ENCODE measurements at regions not wholly inside any gene's neighbourhood (a gene's known extent, or its start where the extent isn't known, plus 50 kb on each side); places are given as distances from the start of the nearest gene placed in this dataset.

DNA sequence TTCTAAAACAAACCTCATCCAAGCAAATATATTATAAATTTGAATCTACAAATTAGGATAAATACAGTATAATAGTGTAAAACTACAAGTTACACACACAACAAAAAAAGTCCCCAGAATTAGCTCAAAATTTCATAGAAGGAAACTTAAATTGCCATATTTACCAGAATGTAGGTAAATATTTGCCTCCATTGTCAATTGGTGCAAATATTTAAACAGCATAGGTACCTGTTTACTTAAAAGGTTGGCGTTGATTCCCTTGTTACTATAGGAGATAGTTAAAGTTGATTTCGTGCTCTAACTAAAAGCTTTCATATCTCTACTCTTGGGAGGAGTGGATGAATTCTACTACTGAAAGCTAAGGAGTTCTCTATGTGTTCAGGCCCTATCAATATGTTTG, 111.6 kb upstream of the TENT5A start:
- Histone ChIP-seq H3K27me3 (ENCODE audit: control insufficient read depth in 2 of 2, insufficient read depth in 2 of 2, low read length in 2 of 2) (no peaks in the 10 kb centered on the region), H3K9me3 (replicated peaks; ENCODE audit: control insufficient read depth, insufficient read depth, low read length) (no peaks in the 10 kb centered on the region), H2AFZ (ENCODE audit: low read depth, low read length) (peak overlapping the region; percentile 30), H3K4me3 (replicated peaks in 1 of 3; ENCODE audit: insufficient read depth in 1 of 3, low read depth in 1 of 3, low read length in 3 of 3) (no peak overlapping the region), H3K4me1 (ENCODE audit: control insufficient read depth, extremely low read depth, insufficient read depth, low read length) (peaks cover 27% of the 10 kb centered on the region), H3K79me2 (ENCODE audit: control insufficient read depth, insufficient read depth, low read length) (no peaks in the 10 kb centered on the region), H3K4me2 (ENCODE audit: insufficient read depth, low read length) (peak overlapping the region; percentile 36), H3K9ac (replicated peaks; ENCODE audit: extremely low read depth, insufficient read depth, low read length) (no peak overlapping the region), H3K36me3 (ENCODE audit: control insufficient read depth in 2 of 2, extremely low read depth in 1 of 2, insufficient read depth in 2 of 2, low read length in 2 of 2) (no peaks in the 10 kb centered on the region), H3K9me1 (replicated peaks; ENCODE audit: control insufficient read depth, extremely low read depth, insufficient read depth, low read length) (no peaks in the 10 kb centered on the region), H3K27ac (ENCODE audit: insufficient read depth, low read depth, low read length) (peak overlapping the region; percentile 29), H4K20me1 (replicated peaks; ENCODE audit: control insufficient read depth, extremely low read depth, insufficient read depth, low read length) (no peaks in the 10 kb centered on the region)
- ChIA-PET POLR2A (no interaction called here), CTCF (no interaction called here)
- dilution Hi-C loops (cut with MboI; ENCODE audit: extremely low pct_ligation_motif_present, low sequenced_read_pairs) (no loop called here), intact Hi-C loops (cut with micrococcal nuclease) (loop anchor here (2.0 to 10.0 kb wide), 2 partner anchors 55 to 1409 kb away; no protein-coding TSS in a partner anchor)
- FAIRE-seq: no peak
- BruUV-seq (replicated peaks): no TSS peak
- DNase-seq (ENCODE audit: low read depth, low spot score): no peak
- TF ChIP-seq, protein P1, sequence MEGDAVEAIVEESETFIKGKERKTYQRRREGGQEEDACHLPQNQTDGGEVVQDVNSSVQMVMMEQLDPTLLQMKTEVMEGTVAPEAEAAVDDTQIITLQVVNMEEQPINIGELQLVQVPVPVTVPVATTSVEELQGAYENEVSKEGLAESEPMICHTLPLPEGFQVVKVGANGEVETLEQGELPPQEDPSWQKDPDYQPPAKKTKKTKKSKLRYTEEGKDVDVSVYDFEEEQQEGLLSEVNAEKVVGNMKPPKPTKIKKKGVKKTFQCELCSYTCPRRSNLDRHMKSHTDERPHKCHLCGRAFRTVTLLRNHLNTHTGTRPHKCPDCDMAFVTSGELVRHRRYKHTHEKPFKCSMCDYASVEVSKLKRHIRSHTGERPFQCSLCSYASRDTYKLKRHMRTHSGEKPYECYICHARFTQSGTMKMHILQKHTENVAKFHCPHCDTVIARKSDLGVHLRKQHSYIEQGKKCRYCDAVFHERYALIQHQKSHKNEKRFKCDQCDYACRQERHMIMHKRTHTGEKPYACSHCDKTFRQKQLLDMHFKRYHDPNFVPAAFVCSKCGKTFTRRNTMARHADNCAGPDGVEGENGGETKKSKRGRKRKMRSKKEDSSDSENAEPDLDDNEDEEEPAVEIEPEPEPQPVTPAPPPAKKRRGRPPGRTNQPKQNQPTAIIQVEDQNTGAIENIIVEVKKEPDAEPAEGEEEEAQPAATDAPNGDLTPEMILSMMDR (IDR thresholded peaks at IDR 0.05; ENCODE audit: extremely low read depth in 1 of 2, insufficient read depth in 1 of 2, low read depth in 1 of 2, low read length in 2 of 2): no peak
- TF ChIP-seq GATA2 (IDR thresholded peaks at IDR 0.05; ENCODE audit: insufficient read depth, insufficient read length, low read depth, low read length) (no peak), MAX (IDR thresholded peaks at IDR 0.05; ENCODE audit: insufficient read depth, insufficient read length) (no peak), POLR2A (IDR thresholded peaks at IDR 0.05; ENCODE audit: low read depth, low read length) (no peak), MYC (IDR thresholded peaks at IDR 0.05; ENCODE audit: low read depth, low read length) (no peak), POLR2AphosphoS5 (IDR thresholded peaks at IDR 0.05; ENCODE audit: insufficient read depth, low read depth, low read length) (no peak), EZH2 (IDR thresholded peaks at IDR 0.05; ENCODE audit: borderline replicate concordance, low read depth, low read length, severe bottlenecking) (no peak), FOS (IDR thresholded peaks at IDR 0.05; ENCODE audit: borderline replicate concordance, insufficient read depth, low read length) (no peak), JUN (IDR thresholded peaks at IDR 0.05; ENCODE audit: borderline replicate concordance, insufficient read depth, insufficient read length, low read depth) (no peak)

Data from endothelial cell of umbilical vein (primary cell).